Colonic mucosa (tissue), 4 donors: ENCODE measurements at regions not wholly inside any gene's neighbourhood (a gene's known extent, or its start where the extent isn't known, plus 50 kb on each side); places are given as distances from the start of the nearest gene placed in this dataset.

Experiments used
- DNase-seq: peaks from one replicate; pipeline ENCODE4 v3.0.0-alpha.2; 2020
- H3K27ac ChIP-seq: fragments of 200-600 bp; one replicate; pipeline ENCODE4 v1.8.0; 2021
- H3K27me3 ChIP-seq: fragments of 200-600 bp; one replicate; pipeline ENCODE4 v1.8.0; 2021
- H3K36me3 ChIP-seq: fragments of 200-600 bp; one replicate; pipeline ENCODE4 v1.8.0; 2021
- H3K4me1 ChIP-seq: fragments of 200-600 bp; one replicate; pipeline ENCODE4 v1.8.0; 2021; ENCODE audit warnings: mild to moderate bottlenecking
- H3K4me3 ChIP-seq: fragments of 200-600 bp; one replicate; pipeline ENCODE4 v1.8.0; 2021
- H3K9ac ChIP-seq, 2 donors: one replicate each; pipeline ENCODE4 v1.7.0; 2013; ENCODE audit warnings: control low read depth in 2 of 2, low read depth in 2 of 2, low read length in 2 of 2
- H3K9me3 ChIP-seq: fragments of 200-600 bp; one replicate; pipeline ENCODE4 v1.8.0; 2021
- CTCF ChIP-seq: fragments of 200-600 bp; IDR thresholded peaks from one replicate; pipeline ENCODE4 v1.8.0; 2022; ENCODE audit warnings: antibody characterized with exemption, mild to moderate bottlenecking
- intact Hi-C: fragments of 100-400 bp; cut with DNase I; formaldehyde crosslinking; loops from one replicate; pipeline ENCODE4 v1.14.1; 2022
- donor health status: healthy.
- donor health status: DM: no; HTN: no; CAD: no.
- donor health status: DM: no; HTN: no; CAD: no.

GRCh38 chr5:105947461-105947860 is 1723.3 kb downstream of the EFNA5 start:
- Histone ChIP-seq H3K4me3 (no peak overlapping the region), H3K27ac (no peak overlapping the region)
- DNase-seq: no peak

GRCh38 chr5:105945203-105945972 is 1725.3 kb downstream of the EFNA5 start:
- intact Hi-C loops: no loop called here
- no peak overlapping the region for H3K9ac ChIP-seq
- H3K4me3 ChIP-seq: no peak overlapping the region
- DNase-seq: no peak
- no peaks in the 10 kb centered on the region for H3K4me1 ChIP-seq
- no peaks in the 10 kb centered on the region for H3K27me3 ChIP-seq
- no peak for TF ChIP-seq CTCF
- no peaks in the 10 kb centered on the region for H3K36me3 ChIP-seq
- no peak overlapping the region for H3K27ac ChIP-seq
- H3K9me3 ChIP-seq: no peaks in the 10 kb centered on the region

More at GRCh38 chr5:105947461-105947860, 1723.3 kb downstream of the EFNA5 start:
- Histone ChIP-seq H3K9me3 (no peaks in the 10 kb centered on the region), H3K4me1 (no peaks in the 10 kb centered on the region), H3K9ac (no peak overlapping the region), H3K36me3 (no peaks in the 10 kb centered on the region), H3K27me3 (no peaks in the 10 kb centered on the region)
- TF ChIP-seq CTCF: no peak
- intact Hi-C loops: no loop called here

GRCh38 chr5:105940181-105940580 is 1730.6 kb downstream of the EFNA5 start:
- no peak for DNase-seq
- intact Hi-C loops: no loop called here
- Histone ChIP-seq H3K4me3 (no peak overlapping the region), H3K27me3 (no peaks in the 10 kb centered on the region), H3K27ac (no peak overlapping the region), H3K9me3 (no peaks in the 10 kb centered on the region), H3K4me1 (no peaks in the 10 kb centered on the region), H3K9ac (no peak overlapping the region), H3K36me3 (no peaks in the 10 kb centered on the region)
- TF ChIP-seq CTCF: no peak

GRCh38 chr5:105934171-105934570 is 1736.6 kb downstream of the EFNA5 start:
- no peak overlapping the region for H3K27ac ChIP-seq
- H3K4me3 ChIP-seq: no peak overlapping the region
- H3K9ac ChIP-seq: no peak overlapping the region
- no peaks in the 10 kb centered on the region for H3K27me3 ChIP-seq
- H3K9me3 ChIP-seq: no peaks in the 10 kb centered on the region
- no peaks in the 10 kb centered on the region for H3K4me1 ChIP-seq
- no peak for TF ChIP-seq CTCF
- no peaks in the 10 kb centered on the region for H3K36me3 ChIP-seq
- intact Hi-C loops: no loop called here
- DNase-seq: no peak

- H3K36me3 ChIP-seq: no peaks in the 10 kb centered on the region
- H3K9ac ChIP-seq: no peak overlapping the region
- no peak overlapping the region for H3K4me3 ChIP-seq
- DNase-seq: no peak
- no peak overlapping the region for H3K27ac ChIP-seq
- no peaks in the 10 kb centered on the region for H3K4me1 ChIP-seq
- no peaks in the 10 kb centered on the region for H3K9me3 ChIP-seq
- no peak for TF ChIP-seq CTCF
- intact Hi-C loops: no loop called here
- no peaks in the 10 kb centered on the region for H3K27me3 ChIP-seq
Measured at GRCh38 chr5:105931881-105932421, 1738.8 kb downstream of the EFNA5 start.
